VCaP (cell line): ENCODE measurements at regions not wholly inside any gene's neighbourhood (a gene's known extent, or its start where the extent isn't known, plus 50 kb on each side); places are given as distances from the start of the nearest gene placed in this dataset.
"Not testable (repeated sequence)": the region's sequence is repeated elsewhere in the genome, so short reads cannot be mapped to it uniquely, and the experiment has no call there.

Source experiments
- H3K27ac ChIP-seq: fragments of 450-650 bp; 2 replicates; pipeline ENCODE4 v1.5.1; 2017
- CTCF ChIP-seq: fragments of 450-650 bp; conservative IDR thresholded peaks from 2 replicates; pipeline ENCODE4 v1.5.1; 2017; ENCODE audit warnings: mild to moderate bottlenecking, moderate library complexity

- no peak for TF ChIP-seq CTCF
- peak overlapping the region; percentile 83 for H3K27ac ChIP-seq
Measured at GRCh38 chr1:8241417-8242014, 76.4 kb upstream of the SLC45A1 start.

GRCh38 chr1:8239306-8240023 is 78.4 kb upstream of the SLC45A1 start:
- H3K27ac ChIP-seq: peak overlapping the region; percentile 62
- TF ChIP-seq CTCF: no peak

GRCh38 chr1:8239039-8239305 is 78.9 kb upstream of the SLC45A1 start:
- peak overlapping the region; percentile 62 for H3K27ac ChIP-seq
- TF ChIP-seq CTCF: peak; percentile 40

GRCh38 chr1:8238141-8239038 is 79.5 kb upstream of the SLC45A1 start:
- TF ChIP-seq CTCF: no peak
- H3K27ac ChIP-seq: peak overlapping the region; percentile 62

- no peak overlapping the region for H3K27ac ChIP-seq
- no peak for TF ChIP-seq CTCF
Measured at GRCh38 chr1:8232036-8232757, 85.7 kb upstream of the SLC45A1 start.

GRCh38 chr1:8230292-8230621 is 87.7 kb upstream of the SLC45A1 start:
- no peak overlapping the region for H3K27ac ChIP-seq
- no peak for TF ChIP-seq CTCF

GRCh38 chr1:8228253-8228652 is 89.7 kb upstream of the SLC45A1 start:
- no peak for TF ChIP-seq CTCF
- H3K27ac ChIP-seq: no peak overlapping the region

GRCh38 chr1:8227674-8228073 is 90.2 kb upstream of the SLC45A1 start:
- not testable (repeated sequence) for H3K27ac ChIP-seq
